ENCODE measurements at regions not wholly inside any gene's neighbourhood (a gene's known extent, or its start where the extent isn't known, plus 50 kb on each side); places are given as distances from the start of the nearest gene placed in this dataset.

DNA sequence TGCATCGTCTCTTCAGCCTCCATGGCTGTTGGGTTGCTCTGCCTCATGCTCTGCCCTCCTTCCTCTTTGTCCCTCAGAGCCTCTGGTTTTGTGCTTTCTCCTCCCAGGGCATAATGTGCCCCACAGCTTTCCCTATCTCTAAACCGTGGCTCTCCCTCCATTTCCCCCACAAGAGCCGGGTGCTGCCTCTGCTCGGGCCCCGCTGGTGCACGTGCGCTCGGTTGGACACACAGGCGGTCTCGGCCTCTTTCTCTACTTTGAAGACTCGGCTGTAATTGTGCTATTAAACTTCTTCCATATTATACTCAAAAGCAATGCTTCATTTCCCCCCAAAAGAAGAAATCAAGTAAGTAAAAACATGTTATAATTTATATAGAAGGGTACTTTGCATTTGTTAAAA is 109.7 kb upstream of the KLF14 start:
- DNase-seq (ENCODE audit: extremely low spot score): no peak
- TF ChIP-seq, protein P1, sequence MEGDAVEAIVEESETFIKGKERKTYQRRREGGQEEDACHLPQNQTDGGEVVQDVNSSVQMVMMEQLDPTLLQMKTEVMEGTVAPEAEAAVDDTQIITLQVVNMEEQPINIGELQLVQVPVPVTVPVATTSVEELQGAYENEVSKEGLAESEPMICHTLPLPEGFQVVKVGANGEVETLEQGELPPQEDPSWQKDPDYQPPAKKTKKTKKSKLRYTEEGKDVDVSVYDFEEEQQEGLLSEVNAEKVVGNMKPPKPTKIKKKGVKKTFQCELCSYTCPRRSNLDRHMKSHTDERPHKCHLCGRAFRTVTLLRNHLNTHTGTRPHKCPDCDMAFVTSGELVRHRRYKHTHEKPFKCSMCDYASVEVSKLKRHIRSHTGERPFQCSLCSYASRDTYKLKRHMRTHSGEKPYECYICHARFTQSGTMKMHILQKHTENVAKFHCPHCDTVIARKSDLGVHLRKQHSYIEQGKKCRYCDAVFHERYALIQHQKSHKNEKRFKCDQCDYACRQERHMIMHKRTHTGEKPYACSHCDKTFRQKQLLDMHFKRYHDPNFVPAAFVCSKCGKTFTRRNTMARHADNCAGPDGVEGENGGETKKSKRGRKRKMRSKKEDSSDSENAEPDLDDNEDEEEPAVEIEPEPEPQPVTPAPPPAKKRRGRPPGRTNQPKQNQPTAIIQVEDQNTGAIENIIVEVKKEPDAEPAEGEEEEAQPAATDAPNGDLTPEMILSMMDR (IDR thresholded peaks at IDR 0.05; ENCODE audit: control extremely low read depth, extremely low read depth, low read depth, missing control alignments): no peak
- ChIA-PET CTCF (interaction anchor here (1.0 kb wide), 1 partner anchor 11 kb away, joined by 3 read pairs; no protein-coding TSS in a partner anchor), POLR2A (no interaction called here)

DNA sequence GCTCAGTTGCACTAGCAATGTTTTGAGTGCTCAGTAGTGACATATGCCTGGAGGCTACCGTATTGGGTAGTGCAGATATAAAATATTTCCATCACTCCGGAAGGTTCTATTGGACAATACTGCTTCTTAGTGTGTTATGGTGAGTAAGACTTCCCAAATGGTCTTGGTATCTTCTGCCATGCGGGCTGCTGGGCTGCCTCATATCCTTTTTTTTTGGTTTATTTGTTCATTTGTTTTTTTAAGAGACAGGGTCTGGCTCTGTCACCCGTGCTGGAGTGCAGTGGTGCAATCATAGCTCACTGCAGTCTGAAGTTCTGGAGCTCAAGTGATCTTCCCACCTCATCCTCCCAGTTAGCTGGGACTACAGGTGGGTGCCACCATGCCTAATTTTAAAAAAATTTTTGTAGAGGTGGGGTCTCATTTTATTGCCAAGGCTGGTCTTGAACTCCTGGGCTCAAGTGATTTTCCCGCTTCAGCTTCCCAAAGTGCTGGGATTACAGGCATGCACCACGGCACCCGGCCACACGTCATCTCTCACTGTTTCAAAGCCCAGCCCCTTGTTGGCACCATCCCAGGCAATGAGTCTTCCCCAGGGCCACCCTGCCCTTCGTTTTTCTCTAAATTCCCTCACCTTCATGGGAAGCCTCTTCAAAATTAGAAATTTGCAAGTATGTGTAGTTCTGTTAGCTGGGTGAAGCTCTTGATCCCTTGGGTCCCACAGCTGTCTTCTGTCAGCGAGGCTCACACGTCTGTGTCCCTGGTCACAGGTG is 111.0 kb upstream of the KLF14 start:
- CTCF ChIA-PET: interaction anchor here (1.0 kb wide), 1 partner anchor 13 kb away, joined by 3 read pairs; no protein-coding TSS in a partner anchor
- TF ChIP-seq, protein P1 (IDR thresholded peaks at IDR 0.05; ENCODE audit: control extremely low read depth, extremely low read depth, low read depth, missing control alignments): no peak
- DNase-seq (ENCODE audit: extremely low spot score): no peak
- POLR2A ChIA-PET: no interaction called here

DNA sequence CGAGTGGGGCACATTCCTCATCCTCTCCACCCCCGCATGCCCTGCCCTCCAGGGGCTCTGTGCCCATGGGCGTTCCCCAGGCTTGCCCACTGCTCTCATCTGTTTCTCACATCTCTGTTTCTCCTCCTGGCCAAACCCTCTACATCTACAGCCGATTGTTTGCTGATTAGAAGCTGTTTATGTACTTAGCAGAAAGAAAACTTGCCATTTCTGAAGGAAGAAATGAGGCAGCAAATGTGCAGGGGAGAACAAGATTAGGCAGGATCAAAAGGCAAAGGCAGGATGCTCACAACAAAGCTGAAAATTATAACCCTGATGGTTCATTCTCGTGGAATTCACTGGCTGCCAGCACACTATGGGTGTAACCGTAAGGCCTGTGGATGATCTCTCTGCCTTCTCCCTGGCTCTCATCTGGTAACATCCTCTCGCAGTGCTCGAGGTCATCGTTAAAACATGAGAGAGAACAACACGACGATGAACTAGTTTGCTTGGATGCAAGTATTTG is 111.6 kb upstream of the KLF14 start:
- DNase-seq (ENCODE audit: extremely low spot score): no peak
- ChIA-PET CTCF (no interaction called here), POLR2A (no interaction called here)
- TF ChIP-seq, protein P1 (IDR thresholded peaks at IDR 0.05; ENCODE audit: control extremely low read depth, extremely low read depth, low read depth, missing control alignments): no peak

DNA sequence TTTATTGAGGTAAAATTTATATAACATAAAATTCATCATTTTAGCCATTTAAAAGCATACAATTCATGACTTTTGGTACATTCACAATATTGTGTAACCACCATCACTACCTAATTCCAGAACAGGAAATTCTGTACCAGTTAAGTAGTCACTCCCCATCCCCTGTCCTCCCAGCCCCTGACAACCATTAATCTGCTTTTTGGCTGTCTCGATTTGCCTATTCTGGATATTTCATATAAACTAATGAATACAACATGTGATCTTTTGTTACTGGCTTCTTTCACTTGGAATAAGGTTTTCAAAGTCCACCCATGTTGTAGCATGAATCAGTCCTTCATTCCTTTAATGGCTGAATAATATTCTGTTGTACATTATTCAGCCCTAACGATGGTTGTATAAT is 115.6 kb upstream of the KLF14 start:
- TF ChIP-seq, protein P1 (IDR thresholded peaks at IDR 0.05; ENCODE audit: control extremely low read depth, extremely low read depth, low read depth, missing control alignments): no peak
- ChIA-PET POLR2A (no interaction called here), CTCF (no interaction called here)
- no peak for DNase-seq (ENCODE audit: extremely low spot score)

DNA sequence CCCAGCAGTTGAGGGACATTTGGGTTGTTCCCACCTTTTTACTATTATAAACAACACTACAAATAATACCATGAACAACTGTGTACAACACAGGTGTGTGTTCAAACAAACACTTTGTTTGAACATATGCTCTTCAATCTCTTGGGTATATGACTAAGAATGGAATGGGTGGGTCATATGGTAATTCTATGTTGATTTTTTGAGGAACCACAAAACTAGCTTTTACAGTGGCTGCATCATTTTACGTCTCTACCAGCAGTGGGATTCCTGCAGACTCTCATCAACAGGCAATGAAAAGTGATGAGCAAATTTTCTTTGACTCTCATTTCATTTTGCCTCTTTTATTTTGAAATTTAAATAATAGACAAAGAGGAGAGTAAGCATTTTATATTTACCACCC is 116.9 kb upstream of the KLF14 start:
- TF ChIP-seq, protein P1 (IDR thresholded peaks at IDR 0.05; ENCODE audit: control extremely low read depth, extremely low read depth, low read depth, missing control alignments): no peak
- no peak for DNase-seq (ENCODE audit: extremely low spot score)
- CTCF ChIA-PET: interaction anchor here (1.3 to 2.1 kb wide), 2 partner anchors 11 to 18 kb away, joined by 3 to 6 read pairs; no protein-coding TSS in a partner anchor
- POLR2A ChIA-PET: no interaction called here

DNA sequence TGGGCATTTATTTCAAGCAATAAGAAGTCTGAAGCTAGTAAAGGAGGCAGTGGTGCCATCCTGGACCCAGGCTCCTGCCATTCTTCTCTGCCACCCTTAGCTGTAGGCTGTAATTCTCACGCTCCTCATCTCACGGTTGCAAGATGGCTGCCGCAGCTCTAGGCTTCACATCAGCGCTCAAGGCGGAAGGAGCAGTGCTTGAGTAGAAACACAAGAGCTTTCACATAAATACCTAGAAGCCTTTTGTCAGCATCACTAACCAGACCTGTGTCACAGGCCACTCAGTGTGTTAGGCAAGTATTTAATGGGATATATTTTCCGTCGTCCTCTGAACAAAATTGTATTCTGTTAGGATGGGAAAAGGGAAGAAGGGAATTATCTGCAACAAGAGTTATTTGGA is 118.9 kb upstream of the KLF14 start:
- TF ChIP-seq, protein P1 (IDR thresholded peaks at IDR 0.05; ENCODE audit: control extremely low read depth, extremely low read depth, low read depth, missing control alignments): no peak
- ChIA-PET POLR2A (no interaction called here), CTCF (no interaction called here)
- DNase-seq (ENCODE audit: extremely low spot score): no peak
